Stimulated activated effector memory CD8-positive, alpha-beta T cell treated with anti-CD3 and anti-CD28 coated beads, Interleukin-12 subunit alpha, Interleukin-12 subunit beta, amount 100 ng/mL, for 72 hours (primary cell): ENCODE measurements at regions not wholly inside any gene's neighbourhood (a gene's known extent, or its start where the extent isn't known, plus 50 kb on each side); places are given as distances from the start of the nearest gene placed in this dataset.
"Not testable (repeated sequence)": the region's sequence is repeated elsewhere in the genome, so short reads cannot be mapped to it uniquely, and the experiment has no call there.

Experiments
- ATAC-seq: fragments of 150-1000 bp; cut with Tn5 transposase; 2 replicates; pipeline ENCODE4 v1.10.0; 2021
- DNase-seq, 2 donors: peaks; one replicate each; pipeline ENCODE4 v3.0.0; 2021 to 2022; ENCODE audit warnings: low spot score in 2 of 2
- H3K27ac Mint-ChIP-seq: one replicate; pipeline ENCODE4 v1.8.0; 2022; ENCODE audit warnings: mild to moderate bottlenecking, mixed read lengths
- H3K36me3 Mint-ChIP-seq: one replicate; pipeline ENCODE4 v1.8.0; 2022; ENCODE audit warnings: mild to moderate bottlenecking, mixed read lengths
- H3K4me1 Mint-ChIP-seq: one replicate; pipeline ENCODE4 v1.8.0; 2022; ENCODE audit warnings: mixed read lengths
- H3K4me3 Mint-ChIP-seq: one replicate; pipeline ENCODE4 v1.8.0; 2022; ENCODE audit warnings: mild to moderate bottlenecking, mixed read lengths
- H3K9me3 Mint-ChIP-seq: one replicate; pipeline ENCODE4 v1.8.0; 2022; ENCODE audit warnings: mixed read lengths

DNA sequence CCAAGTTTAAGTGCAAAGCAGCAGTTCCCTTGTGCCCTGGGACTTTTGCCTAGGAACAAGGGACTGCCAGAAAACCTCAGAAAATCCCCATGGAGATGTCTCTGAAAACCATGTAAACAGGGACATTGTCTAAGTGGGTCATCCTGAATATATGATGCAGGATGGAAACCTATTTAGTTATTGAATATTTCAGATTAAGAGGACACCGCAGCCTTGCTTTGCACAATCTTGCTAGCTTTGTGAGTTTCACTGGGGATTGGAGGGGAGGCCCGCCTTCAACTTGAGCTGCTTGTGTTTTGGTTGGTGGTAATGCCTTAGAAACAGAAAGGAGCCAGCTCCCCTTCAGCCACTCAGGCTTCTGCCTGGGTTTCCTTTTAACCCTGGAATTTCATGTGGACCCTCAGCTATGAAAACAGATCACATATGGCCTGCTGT lies 112.8 kb downstream of the C9orf152 start:
- Mint-ChIP-seq H3K27ac (no peak overlapping the region), H3K4me1 (no peaks in the 10 kb centered on the region), H3K36me3 (peaks cover 5% of the 10 kb centered on the region), H3K4me3 (no peak overlapping the region), H3K9me3 (no peaks in the 10 kb centered on the region)
- no peak for ATAC-seq
- no peak for DNase-seq

- H3K27ac Mint-ChIP-seq = no peak overlapping the region
- H3K36me3 Mint-ChIP-seq = peaks cover 4% of the 10 kb centered on the region
- no peak for ATAC-seq
- H3K9me3 Mint-ChIP-seq = no peaks in the 10 kb centered on the region
- no peak for DNase-seq
- no peak overlapping the region for H3K4me3 Mint-ChIP-seq
- H3K4me1 Mint-ChIP-seq = no peaks in the 10 kb centered on the region
Measured at GRCh38 chr9:110095776-110096175, 112.2 kb downstream of the C9orf152 start.

GRCh38 chr9:110096674-110097073 lies 111.3 kb downstream of the C9orf152 start:
- H3K4me3 Mint-ChIP-seq, H3K36me3 Mint-ChIP-seq, H3K4me1 Mint-ChIP-seq, ATAC-seq, DNase-seq, H3K27ac Mint-ChIP-seq, H3K9me3 Mint-ChIP-seq: not testable (repeated sequence)

DNA sequence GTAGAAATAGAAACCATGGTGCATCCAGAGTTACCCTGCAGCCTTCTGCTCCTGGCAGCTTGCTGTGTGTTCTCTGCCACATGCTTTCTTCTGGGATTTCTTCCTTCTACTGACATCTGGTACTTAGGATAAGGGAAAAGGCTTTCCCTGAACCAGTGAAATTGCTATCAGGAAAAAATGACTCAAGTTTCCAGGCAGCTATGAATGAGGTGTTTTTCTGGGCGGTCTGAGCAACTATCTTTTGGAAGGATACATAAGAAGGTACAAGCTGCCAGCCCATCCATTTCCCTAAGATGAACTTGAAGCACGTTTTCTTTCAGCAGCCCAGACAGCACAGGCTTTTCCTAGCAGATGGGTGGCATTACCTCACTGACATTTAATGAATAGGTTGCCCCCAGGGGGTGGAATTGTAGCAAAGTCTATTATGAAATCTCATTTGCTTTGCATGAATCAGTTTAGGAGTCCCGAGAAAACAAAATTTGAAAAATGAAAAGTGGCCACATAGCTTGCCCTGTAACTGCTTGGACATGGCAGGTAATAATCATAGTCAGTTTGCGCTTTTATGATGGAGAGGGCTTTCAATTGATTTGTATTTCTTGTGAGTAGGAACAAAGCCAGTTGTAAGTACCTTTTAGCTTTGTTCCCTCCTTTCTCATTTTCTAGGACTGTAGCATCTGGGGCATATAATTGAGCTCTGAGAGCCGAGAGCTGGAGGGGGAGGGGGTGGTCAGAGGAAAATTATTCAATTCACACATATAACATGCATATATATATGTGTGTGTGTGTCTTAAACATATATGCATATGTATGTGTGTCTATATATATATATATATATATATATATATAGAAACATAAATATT lies 108.5 kb downstream of the C9orf152 start:
- Mint-ChIP-seq H3K27ac (no peak overlapping the region), H3K4me1 (no peaks in the 10 kb centered on the region), H3K4me3 (no peak overlapping the region), H3K9me3 (no peaks in the 10 kb centered on the region), H3K36me3 (no peaks in the 10 kb centered on the region)
- no peak for DNase-seq
- no peak for ATAC-seq

DNA sequence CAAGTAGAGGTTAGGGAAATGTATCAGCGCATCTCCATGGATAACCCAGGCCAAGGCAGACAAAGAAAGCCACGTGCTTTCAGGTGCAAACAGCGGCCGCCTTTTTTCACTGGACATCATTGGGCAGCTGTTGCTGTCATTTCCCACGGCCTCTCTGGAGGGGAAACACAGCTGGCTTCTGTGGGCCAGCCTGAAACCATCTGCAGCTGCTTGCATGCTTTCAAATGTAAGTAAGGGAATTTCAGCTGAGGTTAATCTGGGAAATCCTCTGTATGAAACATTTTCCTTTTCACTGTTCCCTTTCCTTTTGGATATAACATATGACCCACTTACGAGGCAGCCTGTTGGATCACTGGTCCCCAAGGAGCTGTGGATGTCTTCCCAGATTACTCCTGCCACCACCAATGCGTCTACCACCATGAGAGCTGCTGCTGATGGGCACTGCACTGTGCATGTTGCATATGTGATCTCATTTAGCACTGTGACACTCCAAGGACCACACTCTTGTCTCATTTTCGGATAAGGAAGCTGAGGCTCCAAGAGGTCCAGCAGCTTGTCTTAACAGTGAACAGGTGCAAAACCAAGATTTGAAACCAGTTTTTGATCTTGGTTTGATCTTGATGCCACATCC lies 106.3 kb downstream of the C9orf152 start:
- H3K9me3 Mint-ChIP-seq = no peaks in the 10 kb centered on the region
- H3K27ac Mint-ChIP-seq = no peak overlapping the region
- H3K36me3 Mint-ChIP-seq = no peaks in the 10 kb centered on the region
- no peak for ATAC-seq
- no peak overlapping the region for H3K4me3 Mint-ChIP-seq
- no peaks in the 10 kb centered on the region for H3K4me1 Mint-ChIP-seq
- DNase-seq = no peak

DNA sequence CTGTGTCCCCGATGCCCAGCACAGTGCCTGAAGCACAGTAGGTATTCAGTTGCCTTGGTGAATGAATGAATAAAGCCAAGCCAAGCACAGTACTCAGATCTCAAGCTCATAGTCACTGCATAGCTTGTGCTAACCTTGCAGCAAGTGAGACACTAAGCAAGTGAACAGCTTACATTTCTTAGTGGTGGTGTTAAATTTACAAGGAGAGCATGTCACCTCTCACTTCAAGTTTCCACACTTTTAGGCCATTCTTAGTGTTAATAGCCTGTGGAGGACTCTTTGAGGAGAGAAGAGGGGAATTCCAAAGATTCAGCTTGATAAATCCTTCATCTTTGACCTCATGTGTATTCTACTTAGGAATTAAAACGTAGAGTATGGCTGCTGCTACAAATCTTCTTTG lies 104.7 kb downstream of the C9orf152 start:
- no peak for DNase-seq
- H3K9me3 Mint-ChIP-seq = no peaks in the 10 kb centered on the region
- H3K4me1 Mint-ChIP-seq = no peaks in the 10 kb centered on the region
- no peak for ATAC-seq
- H3K4me3 Mint-ChIP-seq = no peak overlapping the region
- no peaks in the 10 kb centered on the region for H3K36me3 Mint-ChIP-seq
- no peak overlapping the region for H3K27ac Mint-ChIP-seq

- DNase-seq (no peak), ATAC-seq (no peak)
- Mint-ChIP-seq H3K9me3 (no peaks in the 10 kb centered on the region), H3K36me3 (no peaks in the 10 kb centered on the region), H3K4me3 (no peak overlapping the region), H3K27ac (no peak overlapping the region), H3K4me1 (no peaks in the 10 kb centered on the region)
Measured at GRCh38 chr9:110104261-110104809, 103.6 kb downstream of the C9orf152 start.

- no peak overlapping the region for H3K4me3 Mint-ChIP-seq
- no peaks in the 10 kb centered on the region for H3K4me1 Mint-ChIP-seq
- H3K27ac Mint-ChIP-seq = no peak overlapping the region
- DNase-seq (no peak), ATAC-seq (no peak)
- H3K9me3 Mint-ChIP-seq = no peaks in the 10 kb centered on the region
- no peaks in the 10 kb centered on the region for H3K36me3 Mint-ChIP-seq
Measured at GRCh38 chr9:110105107-110105506, 102.9 kb downstream of the C9orf152 start.

GRCh38 chr9:110106661-110107060 lies 101.3 kb downstream of the C9orf152 start:
- H3K4me1 Mint-ChIP-seq = no peaks in the 10 kb centered on the region
- no peak for DNase-seq
- no peak overlapping the region for H3K4me3 Mint-ChIP-seq
- no peaks in the 10 kb centered on the region for H3K9me3 Mint-ChIP-seq
- no peak for ATAC-seq
- H3K36me3 Mint-ChIP-seq = no peaks in the 10 kb centered on the region
- no peak overlapping the region for H3K27ac Mint-ChIP-seq

DNA sequence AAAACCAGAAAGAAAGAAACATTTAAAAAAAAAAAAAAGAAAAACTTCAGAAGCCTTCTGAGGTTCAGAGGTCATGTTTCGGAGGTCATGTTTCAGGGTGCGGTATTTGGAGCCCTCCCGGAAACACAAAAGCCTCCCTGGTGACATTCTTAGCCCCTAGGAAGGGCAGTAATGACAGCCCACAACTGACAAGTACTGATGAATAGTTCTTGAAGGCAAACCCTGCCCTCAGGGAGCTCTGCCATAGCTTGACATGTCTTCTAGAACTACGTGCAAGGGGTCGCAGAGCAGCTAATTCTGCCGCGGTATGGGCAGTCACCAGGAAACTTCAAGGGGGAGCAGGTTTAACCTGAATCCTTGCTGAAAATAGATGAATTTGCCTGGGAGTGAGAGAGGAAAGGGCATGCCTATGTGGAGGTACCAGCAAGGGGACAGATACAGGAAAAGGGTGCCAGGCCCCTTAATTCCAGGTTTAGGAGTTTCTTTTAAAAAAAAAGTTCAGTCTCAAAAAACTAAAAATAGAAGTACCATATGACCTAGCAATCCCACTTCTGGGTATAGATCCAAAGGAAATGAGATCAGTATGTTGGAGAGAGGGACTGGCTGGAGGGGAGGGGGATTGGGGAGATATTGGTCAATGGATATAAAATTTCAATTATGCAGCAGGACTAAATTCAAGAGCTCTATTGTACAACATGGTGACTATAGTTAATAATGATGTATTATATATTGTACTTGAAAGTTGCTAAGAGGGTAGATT lies 98.4 kb downstream of the C9orf152 start:
- H3K4me1 Mint-ChIP-seq = no peaks in the 10 kb centered on the region
- no peak overlapping the region for H3K4me3 Mint-ChIP-seq
- no peak overlapping the region for H3K27ac Mint-ChIP-seq
- ATAC-seq (no peak), DNase-seq (no peak)
- H3K9me3 Mint-ChIP-seq = no peaks in the 10 kb centered on the region
- H3K36me3 Mint-ChIP-seq = no peaks in the 10 kb centered on the region

DNA sequence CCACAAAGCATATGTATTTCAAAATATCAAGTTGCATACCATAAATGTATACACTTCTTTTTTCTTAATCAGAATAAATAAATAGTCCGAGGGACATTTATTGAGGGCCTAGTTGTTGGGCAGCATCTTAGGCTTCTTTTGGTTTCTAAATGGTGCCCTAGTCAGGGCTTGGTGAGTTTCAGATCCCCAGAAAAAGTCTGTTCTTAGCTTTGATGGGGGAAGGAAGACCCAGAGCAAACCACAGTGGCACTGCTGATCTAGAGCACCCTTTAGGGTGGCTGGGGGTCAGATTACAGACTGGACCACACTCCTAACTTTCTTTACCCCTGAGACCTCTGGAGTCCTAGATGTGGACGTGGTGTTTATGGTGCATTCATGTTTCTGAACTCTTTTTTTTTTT lies 97.8 kb downstream of the C9orf152 start:
- no peak for ATAC-seq
- Mint-ChIP-seq H3K9me3 (no peaks in the 10 kb centered on the region), H3K4me3 (no peak overlapping the region), H3K4me1 (no peaks in the 10 kb centered on the region), H3K27ac (no peak overlapping the region), H3K36me3 (no peaks in the 10 kb centered on the region)
- no peak for DNase-seq

- no peak for DNase-seq
- Mint-ChIP-seq H3K4me3 (no peak overlapping the region), H3K9me3 (no peaks in the 10 kb centered on the region), H3K36me3 (no peaks in the 10 kb centered on the region), H3K27ac (no peak overlapping the region), H3K4me1 (no peaks in the 10 kb centered on the region)
- ATAC-seq = no peak
Measured at GRCh38 chr9:110111868-110112267, 96.1 kb downstream of the C9orf152 start.

DNA sequence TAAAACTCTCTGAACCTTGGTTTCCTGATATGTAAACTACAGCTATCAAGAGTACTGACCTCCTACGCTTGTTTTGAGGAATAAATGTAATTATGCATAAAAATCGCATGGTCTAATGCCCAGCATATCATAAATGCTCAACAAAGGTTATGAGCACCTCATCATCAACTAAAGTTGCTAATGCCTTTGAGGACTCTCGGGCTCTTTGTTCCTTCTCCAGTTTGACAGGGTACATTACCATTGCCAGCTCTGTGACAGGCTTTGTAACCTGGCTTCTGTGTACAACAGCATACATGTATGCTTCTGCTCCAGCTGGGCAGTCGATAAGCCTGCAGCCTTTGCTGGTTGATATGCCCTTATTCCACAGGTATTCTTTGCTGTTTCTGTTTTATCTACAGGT lies 95.2 kb downstream of the C9orf152 start:
- H3K27ac Mint-ChIP-seq = no peak overlapping the region
- no peak overlapping the region for H3K4me3 Mint-ChIP-seq
- no peaks in the 10 kb centered on the region for H3K4me1 Mint-ChIP-seq
- DNase-seq = no peak
- no peaks in the 10 kb centered on the region for H3K9me3 Mint-ChIP-seq
- ATAC-seq = no peak
- no peaks in the 10 kb centered on the region for H3K36me3 Mint-ChIP-seq

DNA sequence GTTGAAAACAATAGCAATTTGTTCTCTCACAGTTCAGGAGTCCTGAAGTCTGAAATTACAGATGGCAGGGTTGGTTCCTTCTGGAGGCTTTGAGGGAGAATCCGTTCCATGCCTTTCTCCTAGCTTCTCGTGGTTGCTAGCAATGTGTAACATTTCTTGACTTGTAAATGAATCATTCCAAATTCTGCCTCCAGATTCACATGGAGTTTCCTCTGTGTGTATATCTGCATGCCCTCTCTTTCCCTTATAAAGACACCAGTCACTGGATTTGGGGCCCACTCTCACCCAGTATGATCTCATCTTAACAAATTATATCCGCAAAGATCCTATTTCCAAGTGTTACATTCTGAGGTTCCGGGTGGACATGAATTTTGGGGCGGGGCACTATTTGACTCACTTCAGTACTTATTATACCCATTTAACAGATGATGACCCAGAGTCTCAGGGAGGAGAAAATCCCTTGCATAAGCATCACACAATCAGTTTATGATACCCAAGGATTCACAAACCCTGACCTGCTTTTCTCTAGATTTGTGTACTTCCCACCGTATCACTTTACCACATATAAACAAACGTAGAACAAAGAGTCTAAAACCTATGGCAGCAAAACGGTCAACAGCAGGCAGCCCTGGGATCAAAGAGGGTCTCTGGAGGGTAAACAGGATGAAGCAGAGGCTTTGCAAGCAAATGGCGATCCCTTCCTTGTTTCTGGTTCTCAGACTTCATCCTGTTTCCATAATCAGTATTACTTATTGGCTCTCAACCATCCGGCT lies 93.7 kb downstream of the C9orf152 start:
- Mint-ChIP-seq H3K4me1 (no peaks in the 10 kb centered on the region), H3K4me3 (no peak overlapping the region)
- ATAC-seq = no peak

DNA sequence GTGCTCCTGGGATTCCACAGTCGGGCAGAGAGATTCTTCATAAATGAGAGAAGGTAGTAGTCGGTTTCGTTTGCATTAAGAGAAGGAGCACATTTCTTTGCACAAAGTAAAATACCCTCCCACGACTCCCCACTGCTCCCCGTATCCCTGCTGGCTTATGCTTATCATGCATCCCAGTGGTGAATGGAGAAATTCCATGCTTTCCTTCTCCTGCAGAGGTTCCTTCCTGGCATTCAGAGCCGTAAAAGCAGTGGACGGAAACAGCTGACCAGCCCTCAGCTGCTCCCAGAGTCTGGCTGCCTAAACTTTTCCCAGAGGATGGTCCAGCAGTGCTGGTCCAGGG lies 93.1 kb downstream of the C9orf152 start:
- ATAC-seq = no peak

More for the DNA sequence above, 93.7 kb downstream of the C9orf152 start:
- Mint-ChIP-seq H3K27ac (no peak overlapping the region), H3K36me3 (no peaks in the 10 kb centered on the region), H3K9me3 (no peaks in the 10 kb centered on the region)
- DNase-seq = no peak

More for the DNA sequence above, 93.1 kb downstream of the C9orf152 start:
- H3K4me3 Mint-ChIP-seq = no peak overlapping the region
- H3K27ac Mint-ChIP-seq = no peak overlapping the region
- H3K36me3 Mint-ChIP-seq = no peaks in the 10 kb centered on the region
- DNase-seq = no peak
- H3K4me1 Mint-ChIP-seq = no peaks in the 10 kb centered on the region
- no peaks in the 10 kb centered on the region for H3K9me3 Mint-ChIP-seq
